ENCODE measurements at regions not wholly inside any gene's neighbourhood (a gene's known extent, or its start where the extent isn't known, plus 50 kb on each side); places are given as distances from the start of the nearest gene placed in this dataset.

- H4K20me1 ChIP-seq (ENCODE audit: insufficient read depth), result no peaks in the 10 kb centered on the region
- no peaks in the 10 kb centered on the region; a peak in 1 of 4 replicates for H3K4me1 ChIP-seq (ENCODE audit: control insufficient read depth in 1 of 2, insufficient read depth in 2 of 2, low read depth in 1 of 2, low read length in 1 of 2)
- no peaks in the 10 kb centered on the region for H3K27me3 ChIP-seq (ENCODE audit: insufficient read depth)
- H3K4me2 ChIP-seq, result no peak overlapping the region
- ChIA-PET POLR2A (no interaction called here), CTCF (interaction anchor here (1.5 to 1.8 kb wide), 4 partner anchors 15 to 631 kb away, joined by 3 to 6 read pairs (median 4); no protein-coding TSS in a partner anchor)
- no peak overlapping the region for H3K9ac ChIP-seq
- H3K9me3 ChIP-seq, result no peaks in the 10 kb centered on the region
- DNase-seq, result peak; percentile 36
- TF ChIP-seq RAD21 (IDR thresholded peaks at IDR 0.05; ENCODE audit: low read length), result peak; percentile 44
- TF ChIP-seq REST (IDR thresholded peaks at IDR 0.05; ENCODE audit: low read depth, low read length), result no peak
- H3K27ac ChIP-seq (ENCODE audit: low read depth in 2 of 2, low read length in 1 of 2), result no peak overlapping the region
- no peaks in the 10 kb centered on the region for H3F3A ChIP-seq (replicated peaks; ENCODE audit: insufficient read depth)
- no peak overlapping the region for H2AFZ ChIP-seq (ENCODE audit: low read depth)
- H3K9me2 ChIP-seq, result no peaks in the 10 kb centered on the region
- H3K36me3 ChIP-seq (replicated peaks in 1 of 2; ENCODE audit: control insufficient read depth in 1 of 2, insufficient read depth in 2 of 2, low read length in 1 of 2), result no peaks in the 10 kb centered on the region
- H3K79me2 ChIP-seq (ENCODE audit: insufficient read depth), result no peaks in the 10 kb centered on the region
- no peak overlapping the region for H3K4me3 ChIP-seq (ENCODE audit: low read depth in 2 of 2, low read length in 1 of 2)
- WGBS (ENCODE audit: low lambda C conversion rate), result 80% methylated on average over 10 of the region's 14 CpGs
Measured at GRCh38 chr18:7174344-7175095, 56.4 kb upstream of the LRRC30 start.

GRCh38 chr18:7173216-7173615 lies 55.6 kb upstream of the LAMA1 start:
- no peaks in the 10 kb centered on the region for H4K20me1 ChIP-seq (ENCODE audit: insufficient read depth)
- H2AFZ ChIP-seq (ENCODE audit: low read depth), result no peak overlapping the region
- TF ChIP-seq TEAD4 (IDR thresholded peaks at IDR 0.05; ENCODE audit: borderline replicate concordance, insufficient read depth) (no peak), IRF3 (IDR thresholded peaks at IDR 0.05; ENCODE audit: low read depth, low read length) (no peak), RAD21 (IDR thresholded peaks at IDR 0.05; ENCODE audit: low read length) (no peak), ZBTB33 (IDR thresholded peaks at IDR 0.05; ENCODE audit: borderline replicate concordance, low read depth) (no peak), GABPA (IDR thresholded peaks at IDR 0.05; ENCODE audit: low read depth) (no peak), RCOR1 (IDR thresholded peaks at IDR 0.05; ENCODE audit: low read length) (no peak), USF1 (IDR thresholded peaks at IDR 0.05; ENCODE audit: borderline replicate concordance, low read depth) (no peak), CHD2 (IDR thresholded peaks at IDR 0.05; ENCODE audit: low read length, partially characterized antibody) (no peak), GATA2 (CRISPR knock-in tag; IDR thresholded peaks at IDR 0.05) (no peak), JUND (IDR thresholded peaks at IDR 0.05) (no peak), SMC3 (IDR thresholded peaks at IDR 0.05; ENCODE audit: low read depth, low read length) (no peak), MEF2A (IDR thresholded peaks at IDR 0.05; ENCODE audit: borderline replicate concordance, low read depth) (no peak), YY1 (IDR thresholded peaks at IDR 0.05; ENCODE audit: low read depth) (no peak), EZH2phosphoT487 (IDR thresholded peaks at IDR 0.05; ENCODE audit: borderline replicate concordance, low read depth) (no peak)
- no peaks in the 10 kb centered on the region for H3K27me3 ChIP-seq (ENCODE audit: insufficient read depth)
- H3K4me3 ChIP-seq (ENCODE audit: low read depth in 2 of 2, low read length in 1 of 2), result no peak overlapping the region
- CTCF ChIA-PET, result interaction anchor here (1.6 to 1.8 kb wide), 3 partner anchors 9 to 252 kb away, joined by 3 to 7 read pairs (median 4); no protein-coding TSS in a partner anchor
- no peak overlapping the region for H3K9ac ChIP-seq
- no peaks in the 10 kb centered on the region for H3F3A ChIP-seq (replicated peaks; ENCODE audit: insufficient read depth)
- no peaks in the 10 kb centered on the region for H3K36me3 ChIP-seq (replicated peaks in 1 of 2; ENCODE audit: control insufficient read depth in 1 of 2, insufficient read depth in 2 of 2, low read length in 1 of 2)
- H3K9me2 ChIP-seq, result no peaks in the 10 kb centered on the region
- no peaks in the 10 kb centered on the region for H3K9me3 ChIP-seq
- H3K79me2 ChIP-seq (ENCODE audit: insufficient read depth), result no peaks in the 10 kb centered on the region
- POLR2A ChIA-PET, result no interaction called here
- DNase-seq, result no peak
- no peak overlapping the region for H3K4me2 ChIP-seq
- no peak overlapping the region for H3K27ac ChIP-seq (ENCODE audit: low read depth in 2 of 2, low read length in 1 of 2)
- H3K4me1 ChIP-seq (ENCODE audit: control insufficient read depth in 1 of 2, insufficient read depth in 2 of 2, low read depth in 1 of 2, low read length in 1 of 2), result no peaks in the 10 kb centered on the region; a peak in 1 of 4 replicates
- whole genome bisulfite sequencing (ENCODE audit: low lambda C conversion rate), result 73% methylated on average over 13 of the region's 15 CpGs

Measured in SK-N-SH (cell line).